Spleen (tissue), 7 donors: ENCODE measurements at regions not wholly inside any gene's neighbourhood (a gene's known extent, or its start where the extent isn't known, plus 50 kb on each side); places are given as distances from the start of the nearest gene placed in this dataset.

Experiments used
- CTCF ChIP-seq, 11 experiments: fragments of 200-600 bp in 7 of 11; fragments of 450-650 bp in 4 of 11; sonication (generic) in 4 of 11; IDR thresholded peaks in 8 of 11; conservative IDR thresholded peaks in 3 of 11; 1 replicate in 7 of 11; 2 replicates in 4 of 11; pipeline versions ENCODE4 v1.4.0 to v1.8.0; 2016 to 2021; ENCODE audit warnings: antibody characterized with exemption in 11 of 11, inconsistent platforms in 4 of 11, mild to moderate bottlenecking in 1 of 11
- POLR2A ChIP-seq, 3 donors: fragments of 450-650 bp; IDR thresholded peaks; one replicate each; pipeline ENCODE4 v1.5.1; 2017; ENCODE audit warnings: antibody characterized with exemption in 3 of 3, mild to moderate bottlenecking in 1 of 3
- POLR2AphosphoS5 ChIP-seq, 3 donors: sonication (generic); formaldehyde crosslinking; IDR thresholded peaks; one replicate each; pipeline ENCODE4 v1.5.1; 2017; ENCODE audit warnings: antibody characterized with exemption in 3 of 3
- donor health status: DM: no; HTN: no; CAD: no; lungs with moderate emphysema.
- donor health status: DM: no; HTN: no; CAD: no.
- donor health status: DM: no; HTN: no; CAD: no.

- TF ChIP-seq CTCF (IDR thresholded peaks at IDR 0.05 in 8 of 11, conservative IDR thresholded peaks at IDR 0.05 in 3 of 11) (no peak), POLR2AphosphoS5 (IDR thresholded peaks at IDR 0.05) (no peak), POLR2A (IDR thresholded peaks at IDR 0.05) (no peak)
These were observed 386.2 kb upstream of the TNP1 start for GRCh38 chr2:217246108-217246507.
